ENCODE measurements at regions not wholly inside any gene's neighbourhood (a gene's known extent, or its start where the extent isn't known, plus 50 kb on each side); places are given as distances from the start of the nearest gene placed in this dataset.

GRCh38 chr6:145225500-145225899, 509.8 kb downstream of the EPM2A start:
- TF ChIP-seq CTCF (IDR thresholded peaks at IDR 0.05) (no peak), EP300 (IDR thresholded peaks at IDR 0.05) (no peak), POLR2A (IDR thresholded peaks at IDR 0.05) (no peak)
